WERI-Rb-1 (cell line): ENCODE measurements at regions not wholly inside any gene's neighbourhood (a gene's known extent, or its start where the extent isn't known, plus 50 kb on each side); places are given as distances from the start of the nearest gene placed in this dataset.

Source experiments
- DNase-seq: peaks from one replicate; pipeline ENCODE4 v3.0.0-alpha.2; 2020
- H3K27ac ChIP-seq: fragments of 250-450 bp; sonication (Bioruptor Pico); 2 replicates; pipeline ENCODE4 v1.5.1; 2020; ENCODE audit warnings: mild to moderate bottlenecking, moderate library complexity
- H3K27me3 ChIP-seq: fragments of 250-450 bp; sonication (Bioruptor Pico); 2 replicates; pipeline ENCODE4 v1.5.1; 2021; ENCODE audit warnings: mild to moderate bottlenecking, low read depth, moderate library complexity; ENCODE audit not compliant: insufficient read depth, severe bottlenecking
- H3K36me3 ChIP-seq: fragments of 250-450 bp; sonication (Bioruptor Pico); 2 replicates; pipeline ENCODE4 v1.5.1; 2020; ENCODE audit warnings: mild to moderate bottlenecking, moderate library complexity
- H3K4me3 ChIP-seq: 2 replicates; pipeline ENCODE4 v1.5.1; 2011; ENCODE audit warnings: low read depth, mild to moderate bottlenecking, control low read depth, low read length
- H3K9me3 ChIP-seq: fragments of 250-450 bp; sonication (Bioruptor Pico); 2 replicates; pipeline ENCODE4 v1.5.1; 2021; ENCODE audit warnings: mild to moderate bottlenecking, moderate library complexity; ENCODE audit not compliant: severe bottlenecking
- CTCF ChIP-seq: IDR thresholded peaks from 2 replicates; pipeline ENCODE4 v1.5.1; 2011; ENCODE audit warnings: low read depth, mild to moderate bottlenecking, control low read depth, inconsistent platforms, low read length

GRCh38 chr4:10179957-10180602, 63.5 kb upstream of the WDR1 start:
- no peaks in the 10 kb centered on the region for H3K36me3 ChIP-seq
- no peak for TF ChIP-seq CTCF
- H3K27ac ChIP-seq = no peak overlapping the region
- DNase-seq = no peak
- H3K4me3 ChIP-seq = no peak overlapping the region
- no peaks in the 10 kb centered on the region for H3K9me3 ChIP-seq
- no peaks in the 10 kb centered on the region for H3K27me3 ChIP-seq

- no peak overlapping the region for H3K4me3 ChIP-seq
- DNase-seq = no peak
- no peaks in the 10 kb centered on the region for H3K36me3 ChIP-seq
- TF ChIP-seq CTCF = no peak
- no peaks in the 10 kb centered on the region for H3K9me3 ChIP-seq
- no peaks in the 10 kb centered on the region for H3K27me3 ChIP-seq
- no peak overlapping the region for H3K27ac ChIP-seq
Observed at GRCh38 chr4:10178763-10179162, 62.2 kb upstream of the WDR1 start.

GRCh38 chr4:10175626-10176025, 59.0 kb upstream of the WDR1 start:
- H3K9me3 ChIP-seq = no peaks in the 10 kb centered on the region
- DNase-seq = no peak
- no peaks in the 10 kb centered on the region for H3K36me3 ChIP-seq
- TF ChIP-seq CTCF = no peak
- H3K27me3 ChIP-seq = no peaks in the 10 kb centered on the region
- no peak overlapping the region for H3K4me3 ChIP-seq
- H3K27ac ChIP-seq = no peak overlapping the region

- no peaks in the 10 kb centered on the region for H3K27me3 ChIP-seq
- no peak for DNase-seq
- no peaks in the 10 kb centered on the region for H3K36me3 ChIP-seq
- TF ChIP-seq CTCF = no peak
- H3K4me3 ChIP-seq = no peak overlapping the region
- H3K9me3 ChIP-seq = no peaks in the 10 kb centered on the region
- no peak overlapping the region for H3K27ac ChIP-seq
Observed at GRCh38 chr4:10173754-10174749, 57.5 kb upstream of the WDR1 start.

GRCh38 chr4:10173037-10173753, 56.6 kb upstream of the WDR1 start:
- no peaks in the 10 kb centered on the region for H3K36me3 ChIP-seq
- DNase-seq = no peak
- no peak overlapping the region for H3K4me3 ChIP-seq
- no peak for TF ChIP-seq CTCF
- no peak overlapping the region for H3K27ac ChIP-seq
- no peaks in the 10 kb centered on the region for H3K9me3 ChIP-seq
- no peaks in the 10 kb centered on the region for H3K27me3 ChIP-seq
